ENCODE measurements at regions not wholly inside any gene's neighbourhood (a gene's known extent, or its start where the extent isn't known, plus 50 kb on each side); places are given as distances from the start of the nearest gene placed in this dataset.
"Not testable (repeated sequence)": the region's sequence is repeated elsewhere in the genome, so short reads cannot be mapped to it uniquely, and the experiment has no call there.

- no peak overlapping the region for H3K4me3 ChIP-seq (ENCODE audit: low read depth, low read length)
- DNase-seq (ENCODE audit: low read depth) = no peak
- TF ChIP-seq POLR2A (IDR thresholded peaks at IDR 0.05; ENCODE audit: extremely low read depth, insufficient read length) (no peak), CTCF (IDR thresholded peaks at IDR 0.05; ENCODE audit: low read depth, low read length) (no peak), MYC (IDR thresholded peaks at IDR 0.05; ENCODE audit: low read depth, low read length) (no peak), MAX (IDR thresholded peaks at IDR 0.05; ENCODE audit: low read depth, low read length) (no peak)
Measured at GRCh38 chr4:114332119-114332518, 266.5 kb upstream of the UGT8 start.

- DNase-seq (ENCODE audit: low read depth); H3K4me3 ChIP-seq (ENCODE audit: low read depth, low read length): not testable (repeated sequence)
Measured at GRCh38 chr4:114334363-114334762, 264.2 kb upstream of the UGT8 start.

- no peak for TF ChIP-seq MAX (IDR thresholded peaks at IDR 0.05; ENCODE audit: low read depth, low read length)
- no peak for TF ChIP-seq MYC (IDR thresholded peaks at IDR 0.05; ENCODE audit: low read depth, low read length)
- no peak for TF ChIP-seq CTCF (IDR thresholded peaks at IDR 0.05; ENCODE audit: low read depth, low read length)
- TF ChIP-seq POLR2A (IDR thresholded peaks at IDR 0.05; ENCODE audit: extremely low read depth, insufficient read length) = no peak
- DNase-seq (ENCODE audit: low read depth) = no peak
- H3K4me3 ChIP-seq (ENCODE audit: low read depth, low read length) = no peak overlapping the region
Measured at GRCh38 chr4:114334884-114335330, 263.7 kb upstream of the UGT8 start.

- TF ChIP-seq MAX (IDR thresholded peaks at IDR 0.05; ENCODE audit: low read depth, low read length) = no peak
- no peak for DNase-seq (ENCODE audit: low read depth)
- no peak overlapping the region for H3K4me3 ChIP-seq (ENCODE audit: low read depth, low read length)
Measured at GRCh38 chr4:114335339-114335738, 263.3 kb upstream of the UGT8 start.

- no peak overlapping the region for H3K4me3 ChIP-seq (ENCODE audit: low read depth, low read length)
- TF ChIP-seq CTCF (IDR thresholded peaks at IDR 0.05; ENCODE audit: low read depth, low read length) = no peak
- DNase-seq (ENCODE audit: low read depth) = no peak
Measured at GRCh38 chr4:114343015-114343414, 255.6 kb upstream of the UGT8 start.

- H3K4me3 ChIP-seq (ENCODE audit: low read depth, low read length) = no peak overlapping the region
- no peak for DNase-seq (ENCODE audit: low read depth)
- TF ChIP-seq CTCF (IDR thresholded peaks at IDR 0.05; ENCODE audit: low read depth, low read length) (no peak), MYC (IDR thresholded peaks at IDR 0.05; ENCODE audit: low read depth, low read length) (no peak), POLR2A (IDR thresholded peaks at IDR 0.05; ENCODE audit: extremely low read depth, insufficient read length) (no peak), MAX (IDR thresholded peaks at IDR 0.05; ENCODE audit: low read depth, low read length) (no peak)
Measured at GRCh38 chr4:114349543-114350175, 248.9 kb upstream of the UGT8 start.

GRCh38 chr4:114358901-114359300, 239.7 kb upstream of the UGT8 start:
- TF ChIP-seq CTCF (IDR thresholded peaks at IDR 0.05; ENCODE audit: low read depth, low read length) (no peak), MYC (IDR thresholded peaks at IDR 0.05; ENCODE audit: low read depth, low read length) (no peak), POLR2A (IDR thresholded peaks at IDR 0.05; ENCODE audit: extremely low read depth, insufficient read length) (no peak)
- no peak for DNase-seq (ENCODE audit: low read depth)
- no peak overlapping the region for H3K4me3 ChIP-seq (ENCODE audit: low read depth, low read length)
